Large intestine (tissue), 3 donors: ENCODE measurements at regions not wholly inside any gene's neighbourhood (a gene's known extent, or its start where the extent isn't known, plus 50 kb on each side); places are given as distances from the start of the nearest gene placed in this dataset.

ENCODE experiments used
- DNase-seq, 2 donors: peaks; one replicate each; pipeline versions ENCODE4 v3.0.0 to v3.0.0-alpha.2; 2013
- H3K27ac ChIP-seq: one replicate; pipeline ENCODE4 v1.5.1; 2013; ENCODE audit warnings: low read length
- H3K27me3 ChIP-seq: 2 replicates; pipeline ENCODE4 v1.6.1; 2013; ENCODE audit warnings: low read length; ENCODE audit not compliant: control insufficient read depth, insufficient read depth
- H3K36me3 ChIP-seq: 2 replicates; pipeline ENCODE4 v1.6.1; 2013; ENCODE audit warnings: low read length; ENCODE audit not compliant: control insufficient read depth, insufficient read depth
- H3K4me1 ChIP-seq: one replicate; pipeline ENCODE4 v1.6.1; 2013; ENCODE audit warnings: low read length; ENCODE audit not compliant: control insufficient read depth, insufficient read depth
- H3K4me3 ChIP-seq: one replicate; pipeline ENCODE4 v1.5.1; 2013; ENCODE audit warnings: low read length
- H3K9me3 ChIP-seq: one replicate; pipeline ENCODE4 v1.6.1; 2013; ENCODE audit warnings: mild to moderate bottlenecking, low read depth, low read length, moderate library complexity; ENCODE audit not compliant: control insufficient read depth
- WGBS: methylation state at CpG from one replicate; pipeline ENCODE4 v1.1.5; 2013; ENCODE audit warnings: low lambda C conversion rate; ENCODE audit not compliant: insufficient coverage; 5-methylcytosine and 5-hydroxymethylcytosine counted together

GRCh38 chr3:804211-804610 lies 288.6 kb upstream of the CNTN6 start:
- Histone ChIP-seq H3K27ac (no peak overlapping the region), H3K4me1 (no peaks in the 10 kb centered on the region), H3K36me3 (no peaks in the 10 kb centered on the region), H3K27me3 (no peaks in the 10 kb centered on the region), H3K9me3 (no peaks in the 10 kb centered on the region), H3K4me3 (no peak overlapping the region)
- WGBS: no CpG with 5 or more reads among the region's 2 CpGs
- no peak for DNase-seq

- Histone ChIP-seq H3K27ac (no peak overlapping the region), H3K9me3 (no peaks in the 10 kb centered on the region), H3K27me3 (no peaks in the 10 kb centered on the region), H3K36me3 (no peaks in the 10 kb centered on the region), H3K4me3 (no peak overlapping the region), H3K4me1 (no peaks in the 10 kb centered on the region)
- WGBS: 100% methylated on average over 1 of the region's 1 CpG
- DNase-seq: no peak
These were observed 287.5 kb upstream of the CNTN6 start for GRCh38 chr3:805326-805725.

GRCh38 chr3:806006-806405 lies 286.8 kb upstream of the CNTN6 start:
- H3K27me3 ChIP-seq: no peaks in the 10 kb centered on the region
- H3K36me3 ChIP-seq: no peaks in the 10 kb centered on the region
- no peak overlapping the region for H3K4me3 ChIP-seq

GRCh38 chr3:816605-817004 lies 276.2 kb upstream of the CNTN6 start:
- no CpG with 5 or more reads among the region's 5 CpGs for WGBS
- no peaks in the 10 kb centered on the region for H3K27me3 ChIP-seq
- H3K36me3 ChIP-seq: no peaks in the 10 kb centered on the region
- H3K4me3 ChIP-seq: no peak overlapping the region
- no peaks in the 10 kb centered on the region for H3K9me3 ChIP-seq
- H3K27ac ChIP-seq: no peak overlapping the region
- H3K4me1 ChIP-seq: no peaks in the 10 kb centered on the region
- DNase-seq: no peak

More at GRCh38 chr3:806006-806405, 286.8 kb upstream of the CNTN6 start:
- WGBS: 100% methylated on average over 1 of the region's 2 CpGs
- H3K9me3 ChIP-seq: no peaks in the 10 kb centered on the region
- DNase-seq: no peak
- no peaks in the 10 kb centered on the region for H3K4me1 ChIP-seq
- no peak overlapping the region for H3K27ac ChIP-seq

GRCh38 chr3:834679-835078 lies 258.1 kb upstream of the CNTN6 start:
- Histone ChIP-seq H3K9me3 (no peaks in the 10 kb centered on the region), H3K4me3 (no peak overlapping the region), H3K27me3 (no peaks in the 10 kb centered on the region), H3K4me1 (no peaks in the 10 kb centered on the region), H3K27ac (no peak overlapping the region), H3K36me3 (no peaks in the 10 kb centered on the region)
- no peak for DNase-seq
- no CpG with 5 or more reads among the region's 1 CpG for WGBS

- peak in 1 of 2 donors; percentile 4 for DNase-seq
- WGBS: no CpG with 5 or more reads among the region's 4 CpGs
- H3K27me3 ChIP-seq: no peaks in the 10 kb centered on the region
These were observed 257.7 kb upstream of the CNTN6 start for GRCh38 chr3:835096-835495.

GRCh38 chr3:839981-840380 lies 252.8 kb upstream of the CNTN6 start:
- WGBS: 60% methylated on average over 1 of the region's 1 CpG
- no peak overlapping the region for H3K4me3 ChIP-seq
- no peak overlapping the region for H3K27ac ChIP-seq
- H3K27me3 ChIP-seq: no peaks in the 10 kb centered on the region
- H3K4me1 ChIP-seq: no peaks in the 10 kb centered on the region
- H3K9me3 ChIP-seq: no peaks in the 10 kb centered on the region
- DNase-seq: no peak
- no peaks in the 10 kb centered on the region for H3K36me3 ChIP-seq

More at GRCh38 chr3:835096-835495, 257.7 kb upstream of the CNTN6 start:
- Histone ChIP-seq H3K27ac (no peak overlapping the region), H3K9me3 (no peaks in the 10 kb centered on the region), H3K4me1 (no peaks in the 10 kb centered on the region), H3K36me3 (no peaks in the 10 kb centered on the region), H3K4me3 (no peak overlapping the region)

GRCh38 chr3:851098-851790 lies 241.6 kb upstream of the CNTN6 start:
- H3K36me3 ChIP-seq: no peaks in the 10 kb centered on the region
- no peaks in the 10 kb centered on the region for H3K27me3 ChIP-seq
- no CpG with 5 or more reads among the region's 5 CpGs for WGBS
- no peaks in the 10 kb centered on the region for H3K9me3 ChIP-seq
- DNase-seq: no peak
- no peak overlapping the region for H3K27ac ChIP-seq
- no peak overlapping the region for H3K4me3 ChIP-seq
- no peaks in the 10 kb centered on the region for H3K4me1 ChIP-seq

- no peak overlapping the region for H3K4me3 ChIP-seq
- no peaks in the 10 kb centered on the region for H3K9me3 ChIP-seq
- no peaks in the 10 kb centered on the region for H3K27me3 ChIP-seq
- DNase-seq: no peak
- no CpG with 5 or more reads among the region's 4 CpGs for WGBS
- no peaks in the 10 kb centered on the region for H3K4me1 ChIP-seq
- H3K36me3 ChIP-seq: no peaks in the 10 kb centered on the region
- no peak overlapping the region for H3K27ac ChIP-seq
These were observed 240.8 kb upstream of the CNTN6 start for GRCh38 chr3:852033-852432.

GRCh38 chr3:853489-853888 lies 239.3 kb upstream of the CNTN6 start:
- Histone ChIP-seq H3K9me3 (peaks cover 3% of the 10 kb centered on the region), H3K4me3 (no peak overlapping the region), H3K4me1 (no peaks in the 10 kb centered on the region), H3K27ac (no peak overlapping the region), H3K27me3 (no peaks in the 10 kb centered on the region), H3K36me3 (no peaks in the 10 kb centered on the region)
- no peak for DNase-seq
- no CpG with 5 or more reads among the region's 5 CpGs for WGBS

- WGBS: no CpG with 5 or more reads among the region's 9 CpGs
- H3K9me3 ChIP-seq: peaks cover 10% of the 10 kb centered on the region
These were observed 233.7 kb upstream of the CNTN6 start for GRCh38 chr3:859135-859534.

More at GRCh38 chr3:859135-859534, 233.7 kb upstream of the CNTN6 start:
- DNase-seq: no peak
- H3K36me3 ChIP-seq: no peaks in the 10 kb centered on the region
- H3K4me3 ChIP-seq: no peak overlapping the region
- H3K27ac ChIP-seq: no peak overlapping the region
- no peaks in the 10 kb centered on the region for H3K4me1 ChIP-seq
- H3K27me3 ChIP-seq: no peaks in the 10 kb centered on the region
